HG03159 (cell line): ENCODE measurements at regions not wholly inside any gene's neighbourhood (a gene's known extent, or its start where the extent isn't known, plus 50 kb on each side); places are given as distances from the start of the nearest gene placed in this dataset.

Source experiments
- ATAC-seq: cut with Tn5 transposase; IDR thresholded peaks from one replicate; pipeline ENCODE4 v1.9.1; 2021; ENCODE audit warnings: mild to moderate bottlenecking, moderate library complexity; ENCODE audit not compliant: unreplicated experiment

- ATAC-seq = no peak
Measured at GRCh38 chr9:118163751-118164150, 459.5 kb downstream of the TLR4 start.

- ATAC-seq = no peak
Measured at GRCh38 chr9:118165451-118165850, 461.2 kb downstream of the TLR4 start.

GRCh38 chr9:118170032-118170955 lies 466.1 kb downstream of the TLR4 start:
- no peak for ATAC-seq

GRCh38 chr9:118177241-118177640 lies 473.0 kb downstream of the TLR4 start:
- no peak for ATAC-seq

- no peak for ATAC-seq
Measured at GRCh38 chr9:118183576-118183975, 479.4 kb downstream of the TLR4 start.

GRCh38 chr9:118187408-118187807 lies 483.2 kb downstream of the TLR4 start:
- ATAC-seq = no peak

GRCh38 chr9:118189615-118190014 lies 485.4 kb downstream of the TLR4 start:
- no peak for ATAC-seq

GRCh38 chr9:118192807-118193206 lies 488.6 kb downstream of the TLR4 start:
- ATAC-seq = no peak

GRCh38 chr9:118209343-118209742 lies 505.1 kb downstream of the TLR4 start:
- no peak for ATAC-seq

GRCh38 chr9:118215549-118215948 lies 511.3 kb downstream of the TLR4 start:
- no peak for ATAC-seq

GRCh38 chr9:118222375-118222774 lies 518.2 kb downstream of the TLR4 start:
- ATAC-seq = no peak

- ATAC-seq = no peak
Measured at GRCh38 chr9:118223111-118223510, 518.9 kb downstream of the TLR4 start.

- ATAC-seq = no peak
Measured at GRCh38 chr9:118230329-118230728, 526.1 kb downstream of the TLR4 start.

- no peak for ATAC-seq
Measured at GRCh38 chr9:118236625-118237024, 532.4 kb downstream of the TLR4 start.

GRCh38 chr9:118238139-118238538 lies 533.9 kb downstream of the TLR4 start:
- ATAC-seq = no peak

- ATAC-seq = no peak
Measured at GRCh38 chr9:118252027-118252426, 547.8 kb downstream of the TLR4 start.

- ATAC-seq = no peak
Measured at GRCh38 chr9:118262191-118262590, 558.0 kb downstream of the TLR4 start.

GRCh38 chr9:118263949-118264348 lies 559.7 kb downstream of the TLR4 start:
- no peak for ATAC-seq

- no peak for ATAC-seq
Measured at GRCh38 chr9:118268046-118268445, 563.8 kb downstream of the TLR4 start.

- no peak for ATAC-seq
Measured at GRCh38 chr9:118269623-118270022, 565.4 kb downstream of the TLR4 start.

GRCh38 chr9:118271331-118271730 lies 567.1 kb downstream of the TLR4 start:
- no peak for ATAC-seq

GRCh38 chr9:118271936-118272335 lies 567.7 kb downstream of the TLR4 start:
- no peak for ATAC-seq

GRCh38 chr9:118273048-118273447 lies 568.8 kb downstream of the TLR4 start:
- no peak for ATAC-seq
